Keratinocyte (primary cell): ENCODE measurements at regions not wholly inside any gene's neighbourhood (a gene's known extent, or its start where the extent isn't known, plus 50 kb on each side); places are given as distances from the start of the nearest gene placed in this dataset.

ENCODE experiments used
- DNase-seq: peaks from one replicate; pipeline ENCODE4 v3.0.0-alpha.2; 2011; ENCODE audit warnings: low read depth, missing footprints, low spot score
- FAIRE-seq: peaks from 2 replicates; lab custom pipeline; 2011; peaks lifted over from hg19 to GRCh38; lab: Jason Lieb, UNC
- H2AFZ ChIP-seq: 2 replicates; pipeline ENCODE4 v1.6.0; 2012; ENCODE audit warnings: low read length, control low read depth, inconsistent platforms; ENCODE audit not compliant: control insufficient read depth
- H3K27ac ChIP-seq: 2 replicates; pipeline ENCODE4 v1.5.1; 2011; ENCODE audit warnings: low read length; ENCODE audit not compliant: control insufficient read depth, insufficient read depth
- H3K27me3 ChIP-seq: 3 replicates; pipeline ENCODE4 v1.6.0; 2011; ENCODE audit warnings: low read length; ENCODE audit not compliant: control insufficient read depth, insufficient read depth; ENCODE audit errors: extremely low read depth
- H3K36me3 ChIP-seq, 2 experiments: 2 replicates in 1 of 2; 3 replicates in 1 of 2; pipeline ENCODE4 v1.5.1; 2011; ENCODE audit warnings: low read length in 2 of 2, mild to moderate bottlenecking in 1 of 2; ENCODE audit not compliant: control insufficient read depth in 2 of 2, insufficient read depth in 2 of 2; ENCODE audit errors: extremely low read depth in 1 of 2
- H3K4me1 ChIP-seq: 3 replicates; pipeline ENCODE4 v1.5.1; 2011; ENCODE audit warnings: low read length; ENCODE audit not compliant: control insufficient read depth, insufficient read depth; ENCODE audit errors: extremely low read depth
- H3K4me2 ChIP-seq: 3 replicates; pipeline ENCODE4 v1.6.0; 2011; ENCODE audit warnings: low read depth, low read length; ENCODE audit not compliant: control insufficient read depth, insufficient read depth; ENCODE audit errors: extremely low read depth
- H3K4me3 ChIP-seq, 3 experiments: fragments of 200-600 bp in 1 of 3; sonication (generic) in 1 of 3; 2 replicates in 2 of 3; 3 replicates in 1 of 3; pipeline ENCODE4 v1.5.1; 2011 to 2016; ENCODE audit warnings: low read length in 3 of 3, mild to moderate bottlenecking in 3 of 3, control low read depth in 2 of 3, inconsistent platforms in 1 of 3, low read depth in 1 of 3, mixed read lengths in 1 of 3, mixed run types in 1 of 3, moderate library complexity in 1 of 3; ENCODE audit not compliant: control insufficient read depth in 2 of 3, insufficient read depth in 2 of 3; ENCODE audit errors: extremely low read depth in 1 of 3
- H3K79me2 ChIP-seq: 2 replicates; pipeline ENCODE4 v1.6.0; 2012; ENCODE audit warnings: low read length; ENCODE audit not compliant: control insufficient read depth, insufficient read depth
- H3K9ac ChIP-seq: 3 replicates; pipeline ENCODE4 v1.6.0; 2011; ENCODE audit warnings: low read length; ENCODE audit not compliant: control insufficient read depth, insufficient read depth; ENCODE audit errors: extremely low read depth
- H3K9me1 ChIP-seq: 3 replicates; pipeline ENCODE4 v1.6.0; 2011; ENCODE audit warnings: low read length; ENCODE audit not compliant: control insufficient read depth, insufficient read depth; ENCODE audit errors: extremely low read depth
- H3K9me3 ChIP-seq: 2 replicates; pipeline ENCODE4 v1.5.1; 2012; ENCODE audit warnings: low read depth, low read length; ENCODE audit not compliant: control insufficient read depth
- H4K20me1 ChIP-seq: 3 replicates; pipeline ENCODE4 v1.6.0; 2011; ENCODE audit warnings: low read length; ENCODE audit not compliant: control insufficient read depth, insufficient read depth; ENCODE audit errors: extremely low read depth
- CTCF ChIP-seq, 3 experiments: IDR thresholded peaks in 1 of 3; conservative IDR thresholded peaks in 1 of 3; optimal IDR thresholded peaks in 1 of 3; 2 replicates in 2 of 3; 3 replicates in 1 of 3; pipeline versions ENCODE3 to v1.5.1; 2011; ENCODE audit warnings: low read length in 3 of 3, mild to moderate bottlenecking in 3 of 3, moderate library complexity in 2 of 3, control low read depth in 1 of 3, inconsistent platforms in 1 of 3; ENCODE audit not compliant: insufficient read depth in 2 of 3; ENCODE audit errors: extremely low read depth in 1 of 3
- EZH2 ChIP-seq: IDR thresholded peaks from one replicate; pipeline ENCODE4 v1.6.1; 2012; ENCODE audit warnings: inconsistent platforms, mild to moderate bottlenecking, low read length, moderate library complexity
- dilution Hi-C: fragments of 300-500 bp; cut with MboI; formaldehyde crosslinking; loops from one replicate; pipeline ENCODE4 v1.7.0; 2020; ENCODE audit warnings: low sequenced_read_pairs; ENCODE audit not compliant: extremely low pct_ligation_motif_present

- Histone ChIP-seq H2AFZ (no peak overlapping the region), H3K9me1 (no peaks in the 10 kb centered on the region), H4K20me1 (no peaks in the 10 kb centered on the region), H3K79me2 (no peaks in the 10 kb centered on the region), H3K9ac (no peak overlapping the region), H3K27me3 (peaks cover 4% of the 10 kb centered on the region), H3K4me2 (no peak overlapping the region), H3K36me3 (no peaks in the 10 kb centered on the region), H3K27ac (no peak overlapping the region), H3K9me3 (no peaks in the 10 kb centered on the region), H3K4me1 (no peaks in the 10 kb centered on the region), H3K4me3 (no peak overlapping the region)
- no peak for FAIRE-seq
- dilution Hi-C loops = no loop called here
- TF ChIP-seq CTCF (optimal IDR thresholded peaks at IDR 0.05 in 1 of 3, IDR thresholded peaks at IDR 0.05 in 1 of 3, conservative IDR thresholded peaks at IDR 0.05 in 1 of 3; ENCODE audit: extremely low read depth in 1 of 3, insufficient read depth in 2 of 3, low read length in 3 of 3) = no peak
- TF ChIP-seq EZH2 = no peak
- DNase-seq = no peak
Measured at GRCh38 chr6:2363211-2363610, 117.8 kb upstream of the GMDS start.

GRCh38 chr6:2361195-2361594 lies 115.8 kb upstream of the GMDS start:
- Histone ChIP-seq H3K4me1 (no peaks in the 10 kb centered on the region), H4K20me1 (no peaks in the 10 kb centered on the region), H3K79me2 (no peaks in the 10 kb centered on the region), H3K27ac (no peak overlapping the region), H3K36me3 (no peaks in the 10 kb centered on the region), H2AFZ (no peak overlapping the region), H3K4me3 (no peak overlapping the region), H3K27me3 (no peaks in the 10 kb centered on the region), H3K9me1 (no peaks in the 10 kb centered on the region), H3K9me3 (no peaks in the 10 kb centered on the region), H3K9ac (no peak overlapping the region), H3K4me2 (no peak overlapping the region)
- TF ChIP-seq CTCF (optimal IDR thresholded peaks at IDR 0.05 in 1 of 3, IDR thresholded peaks at IDR 0.05 in 1 of 3, conservative IDR thresholded peaks at IDR 0.05 in 1 of 3; ENCODE audit: extremely low read depth in 1 of 3, insufficient read depth in 2 of 3, low read length in 3 of 3) (no peak), EZH2 (no peak)
- DNase-seq (no peak), FAIRE-seq (no peak)
- dilution Hi-C loops = no loop called here
